ENCODE measurements at regions not wholly inside any gene's neighbourhood (a gene's known extent, or its start where the extent isn't known, plus 50 kb on each side); places are given as distances from the start of the nearest gene placed in this dataset.

GRCh38 chr21:35561116-35561515 is 499.2 kb downstream of the SETD4 start:
- H3K9me3 ChIP-seq = no peaks in the 10 kb centered on the region
- no peak for DNase-seq
- no peak for TF ChIP-seq YY1 (IDR thresholded peaks at IDR 0.05; ENCODE audit: low read depth)
- no peak for TF ChIP-seq ZBTB33 (IDR thresholded peaks at IDR 0.05; ENCODE audit: borderline replicate concordance, low read depth)
- TF ChIP-seq EZH2phosphoT487 (IDR thresholded peaks at IDR 0.05; ENCODE audit: borderline replicate concordance, low read depth) = no peak
- no peak for TF ChIP-seq TEAD4 (IDR thresholded peaks at IDR 0.05; ENCODE audit: borderline replicate concordance, insufficient read depth)
- H3K4me1 ChIP-seq (ENCODE audit: control insufficient read depth in 1 of 2, insufficient read depth in 2 of 2, low read depth in 1 of 2, low read length in 1 of 2) = peaks cover 0 to 28% of the 10 kb centered on the region in 2 experiments; a peak in 3 of 4 replicates
- H3K9ac ChIP-seq = no peak overlapping the region
- H3K36me3 ChIP-seq (replicated peaks in 1 of 2; ENCODE audit: control insufficient read depth in 1 of 2, insufficient read depth in 2 of 2, low read length in 1 of 2) = no peaks in the 10 kb centered on the region
- CTCF ChIA-PET = no interaction called here
- H3K4me3 ChIP-seq (ENCODE audit: low read depth in 2 of 2, low read length in 1 of 2) = no peak overlapping the region
- H3K4me2 ChIP-seq = no peak overlapping the region
- WGBS (ENCODE audit: low lambda C conversion rate) = 52% methylated on average over 4 of the region's 4 CpGs
- H3F3A ChIP-seq (replicated peaks; ENCODE audit: insufficient read depth) = peaks cover 48% of the 10 kb centered on the region
- no peaks in the 10 kb centered on the region for H3K9me2 ChIP-seq
- H3K27me3 ChIP-seq (ENCODE audit: insufficient read depth) = no peaks in the 10 kb centered on the region
- peak overlapping the region in 1 of 2 experiments; percentile 98; a peak in 2 of 4 replicates for H3K27ac ChIP-seq (ENCODE audit: low read depth in 2 of 2, low read length in 1 of 2)
- POLR2A ChIA-PET = no interaction called here
- no peaks in the 10 kb centered on the region for H4K20me1 ChIP-seq (ENCODE audit: insufficient read depth)
- H3K79me2 ChIP-seq (ENCODE audit: insufficient read depth) = no peaks in the 10 kb centered on the region
- no peak overlapping the region for H2AFZ ChIP-seq (ENCODE audit: low read depth)

GRCh38 chr21:35559829-35560225 is 500.5 kb downstream of the SETD4 start:
- Histone ChIP-seq H3K9me3 (no peaks in the 10 kb centered on the region), H3K4me3 (ENCODE audit: low read depth in 2 of 2, low read length in 1 of 2) (no peak overlapping the region), H3K9me2 (no peaks in the 10 kb centered on the region), H3K27me3 (ENCODE audit: insufficient read depth) (no peaks in the 10 kb centered on the region), H3K4me1 (ENCODE audit: control insufficient read depth in 1 of 2, insufficient read depth in 2 of 2, low read depth in 1 of 2, low read length in 1 of 2) (peaks cover 0 to 26% of the 10 kb centered on the region in 2 experiments; a peak in 3 of 4 replicates), H3F3A (replicated peaks; ENCODE audit: insufficient read depth) (peaks cover 46% of the 10 kb centered on the region), H3K4me2 (peak overlapping the region; percentile 18), H3K27ac (ENCODE audit: low read depth in 2 of 2, low read length in 1 of 2) (peak overlapping the region; percentile 58 to 98), H2AFZ (ENCODE audit: low read depth) (peak overlapping the region; percentile 66; the same call in 1 of the 2 replicates), H4K20me1 (ENCODE audit: insufficient read depth) (no peaks in the 10 kb centered on the region), H3K9ac (peak overlapping the region; percentile 66; the same call in 1 of the 2 replicates), H3K36me3 (replicated peaks in 1 of 2; ENCODE audit: control insufficient read depth in 1 of 2, insufficient read depth in 2 of 2, low read length in 1 of 2) (no peaks in the 10 kb centered on the region), H3K79me2 (ENCODE audit: insufficient read depth) (no peaks in the 10 kb centered on the region)
- POLR2A ChIA-PET = no interaction called here
- WGBS (ENCODE audit: low lambda C conversion rate) = 5% methylated on average over 2 of the region's 2 CpGs
- CTCF ChIA-PET = interaction anchor here (1.2 kb wide), 1 partner anchor 11 kb away, joined by 3 read pairs; no protein-coding TSS in a partner anchor
- no peak for DNase-seq
- TF ChIP-seq FOSL2 (IDR thresholded peaks at IDR 0.05; ENCODE audit: borderline replicate concordance, low read depth) (peak; percentile 28; the same call in 1 of the 2 replicates), USF1 (IDR thresholded peaks at IDR 0.05; ENCODE audit: borderline replicate concordance, low read depth) (no peak)

Measured in SK-N-SH (cell line).